ENCODE measurements at regions not wholly inside any gene's neighbourhood (a gene's known extent, or its start where the extent isn't known, plus 50 kb on each side); places are given as distances from the start of the nearest gene placed in this dataset.

GRCh38 chr11:70700871-70701270 is 302.5 kb downstream of the CTTN start:
- DNase-seq (no peak), ATAC-seq (replicated peaks) (no peak)
- no peak overlapping the region for H3K4me3 Mint-ChIP-seq
- H3K27me3 Mint-ChIP-seq, result peaks cover 6 to 11% of the 10 kb centered on the region in 2 donors
- H3K36me3 Mint-ChIP-seq, result no peaks in the 10 kb centered on the region
- no peaks in the 10 kb centered on the region for H3K4me1 Mint-ChIP-seq
- no peaks in the 10 kb centered on the region for H3K9me3 Mint-ChIP-seq
- no peak overlapping the region for H3K27ac Mint-ChIP-seq

- Mint-ChIP-seq H3K4me3 (no peak overlapping the region), H3K36me3 (no peaks in the 10 kb centered on the region), H3K27ac (no peak overlapping the region), H3K4me1 (no peaks in the 10 kb centered on the region), H3K9me3 (no peaks in the 10 kb centered on the region), H3K27me3 (peaks cover 0 to 11% of the 10 kb centered on the region in 2 donors)
- DNase-seq (no peak), ATAC-seq (replicated peaks) (no peak)
Measured at GRCh38 chr11:70702040-70702648, 303.8 kb downstream of the CTTN start.

GRCh38 chr11:70703141-70704064 is 305.1 kb downstream of the CTTN start:
- no peaks in the 10 kb centered on the region for H3K36me3 Mint-ChIP-seq
- DNase-seq (no peak), ATAC-seq (replicated peaks) (no peak)
- no peak overlapping the region for H3K27ac Mint-ChIP-seq
- peaks cover 2 to 7% of the 10 kb centered on the region in 2 donors for H3K27me3 Mint-ChIP-seq
- H3K4me3 Mint-ChIP-seq, result no peak overlapping the region
- no peaks in the 10 kb centered on the region for H3K4me1 Mint-ChIP-seq
- no peaks in the 10 kb centered on the region for H3K9me3 Mint-ChIP-seq

GRCh38 chr11:70705097-70705496 is 306.8 kb downstream of the CTTN start:
- no peak for ATAC-seq (replicated peaks)
- H3K36me3 Mint-ChIP-seq, result no peaks in the 10 kb centered on the region
- DNase-seq, result no peak
- no peak overlapping the region for H3K27ac Mint-ChIP-seq
- H3K27me3 Mint-ChIP-seq, result peaks cover 9 to 12% of the 10 kb centered on the region in 2 donors
- H3K9me3 Mint-ChIP-seq, result no peaks in the 10 kb centered on the region
- H3K4me3 Mint-ChIP-seq, result no peak overlapping the region
- no peaks in the 10 kb centered on the region for H3K4me1 Mint-ChIP-seq

GRCh38 chr11:70705930-70706329 is 307.6 kb downstream of the CTTN start:
- Mint-ChIP-seq H3K4me3 (no peak overlapping the region), H3K4me1 (no peaks in the 10 kb centered on the region)
- DNase-seq, result no peak

GRCh38 chr11:70707821-70708220 is 309.5 kb downstream of the CTTN start:
- H3K27ac Mint-ChIP-seq, result no peak overlapping the region
- ATAC-seq (replicated peaks) (no peak), DNase-seq (no peak)

More at GRCh38 chr11:70705930-70706329, 307.6 kb downstream of the CTTN start:
- no peak for ATAC-seq (replicated peaks)
- Mint-ChIP-seq H3K27ac (no peak overlapping the region), H3K36me3 (no peaks in the 10 kb centered on the region), H3K27me3 (peaks cover 7 to 15% of the 10 kb centered on the region in 2 donors), H3K9me3 (no peaks in the 10 kb centered on the region)

GRCh38 chr11:70709596-70709995 is 311.3 kb downstream of the CTTN start:
- no peaks in the 10 kb centered on the region for H3K36me3 Mint-ChIP-seq
- DNase-seq (no peak), ATAC-seq (replicated peaks) (no peak)
- no peak overlapping the region for H3K4me3 Mint-ChIP-seq
- H3K27me3 Mint-ChIP-seq, result peaks cover 15 to 23% of the 10 kb centered on the region in 2 donors
- no peaks in the 10 kb centered on the region for H3K9me3 Mint-ChIP-seq
- no peak overlapping the region for H3K27ac Mint-ChIP-seq
- H3K4me1 Mint-ChIP-seq, result no peaks in the 10 kb centered on the region

More at GRCh38 chr11:70707821-70708220, 309.5 kb downstream of the CTTN start:
- Mint-ChIP-seq H3K4me1 (no peaks in the 10 kb centered on the region), H3K9me3 (no peaks in the 10 kb centered on the region), H3K4me3 (no peak overlapping the region), H3K27me3 (peaks cover 15 to 23% of the 10 kb centered on the region in 2 donors), H3K36me3 (no peaks in the 10 kb centered on the region)

- no peak overlapping the region for H3K27ac Mint-ChIP-seq
- no peak for DNase-seq
- H3K4me1 Mint-ChIP-seq, result no peaks in the 10 kb centered on the region
- H3K36me3 Mint-ChIP-seq, result no peaks in the 10 kb centered on the region
- H3K27me3 Mint-ChIP-seq, result peaks cover 15 to 23% of the 10 kb centered on the region in 2 donors
- H3K9me3 Mint-ChIP-seq, result no peaks in the 10 kb centered on the region
- H3K4me3 Mint-ChIP-seq, result no peak overlapping the region
- ATAC-seq (replicated peaks), result no peak
Measured at GRCh38 chr11:70710192-70710591, 311.9 kb downstream of the CTTN start.

GRCh38 chr11:70710601-70711000 is 312.3 kb downstream of the CTTN start:
- Mint-ChIP-seq H3K4me3 (no peak overlapping the region), H3K27ac (no peak overlapping the region), H3K9me3 (no peaks in the 10 kb centered on the region), H3K36me3 (no peaks in the 10 kb centered on the region), H3K4me1 (no peaks in the 10 kb centered on the region), H3K27me3 (peaks cover 15 to 23% of the 10 kb centered on the region in 2 donors)
- no peak for DNase-seq
- ATAC-seq (replicated peaks), result no peak

- no peak overlapping the region for H3K4me3 Mint-ChIP-seq
- DNase-seq, result no peak
- no peaks in the 10 kb centered on the region for H3K9me3 Mint-ChIP-seq
- H3K4me1 Mint-ChIP-seq, result no peaks in the 10 kb centered on the region
- ATAC-seq (replicated peaks), result no peak
- no peaks in the 10 kb centered on the region for H3K36me3 Mint-ChIP-seq
- no peak overlapping the region for H3K27ac Mint-ChIP-seq
- peaks cover 15 to 23% of the 10 kb centered on the region in 2 donors for H3K27me3 Mint-ChIP-seq
Measured at GRCh38 chr11:70711095-70711910, 313.0 kb downstream of the CTTN start.

- ATAC-seq (replicated peaks) (no peak), DNase-seq (no peak)
- no peaks in the 10 kb centered on the region for H3K36me3 Mint-ChIP-seq
- no peak overlapping the region for H3K27ac Mint-ChIP-seq
- H3K27me3 Mint-ChIP-seq, result peaks cover 20 to 24% of the 10 kb centered on the region in 2 donors
- no peaks in the 10 kb centered on the region for H3K4me1 Mint-ChIP-seq
- H3K9me3 Mint-ChIP-seq, result no peaks in the 10 kb centered on the region
- H3K4me3 Mint-ChIP-seq, result no peak overlapping the region
Measured at GRCh38 chr11:70711911-70712185, 313.5 kb downstream of the CTTN start.

- H3K4me1 Mint-ChIP-seq, result no peaks in the 10 kb centered on the region
- DNase-seq (no peak), ATAC-seq (replicated peaks) (no peak)
- H3K36me3 Mint-ChIP-seq, result no peaks in the 10 kb centered on the region
- H3K27ac Mint-ChIP-seq, result no peak overlapping the region
- H3K9me3 Mint-ChIP-seq, result no peaks in the 10 kb centered on the region
- H3K4me3 Mint-ChIP-seq, result no peak overlapping the region
- peaks cover 20 to 30% of the 10 kb centered on the region in 2 donors for H3K27me3 Mint-ChIP-seq
Measured at GRCh38 chr11:70712471-70712870, 314.1 kb downstream of the CTTN start.

GRCh38 chr11:70713086-70713835 is 314.9 kb downstream of the CTTN start:
- no peak for ATAC-seq (replicated peaks)
- Mint-ChIP-seq H3K4me3 (peak overlapping the region in 1 of 2 donors; percentile 19), H3K27ac (no peak overlapping the region)

More at GRCh38 chr11:70713086-70713835, 314.9 kb downstream of the CTTN start:
- Mint-ChIP-seq H3K36me3 (no peaks in the 10 kb centered on the region), H3K27me3 (peaks cover 20 to 32% of the 10 kb centered on the region in 2 donors), H3K4me1 (no peaks in the 10 kb centered on the region), H3K9me3 (no peaks in the 10 kb centered on the region)
- DNase-seq, result no peak

Measured in stimulated activated naive B cell treated with anti-CD40 and anti-IgM and Interleukin-4, amounts not matched to agents 10 μg/mL and 1 μg/mL and 100 μg/mL, for 72 hours (primary cell).